ENCODE measurements at regions not wholly inside any gene's neighbourhood (a gene's known extent, or its start where the extent isn't known, plus 50 kb on each side); places are given as distances from the start of the nearest gene placed in this dataset.

DNA sequence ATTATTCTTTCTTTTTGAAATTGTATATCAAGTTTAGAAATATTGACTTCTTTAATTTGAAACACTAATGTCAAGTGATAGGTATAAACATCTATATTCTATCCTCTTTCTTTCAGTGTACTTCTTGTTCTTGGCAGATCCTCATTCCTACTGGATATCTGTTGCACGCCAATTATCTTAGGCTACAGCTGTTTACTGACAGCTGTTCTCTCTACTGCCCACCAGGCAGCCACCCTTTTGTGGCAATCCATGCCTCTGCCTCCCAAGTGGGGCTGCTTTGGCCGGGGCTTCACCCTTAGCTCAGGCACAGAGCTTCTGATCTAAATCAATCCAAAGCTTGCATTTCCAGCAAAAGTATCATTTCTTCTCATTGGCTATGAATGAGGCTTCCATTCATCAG lies 50.6 kb upstream of the ITSN2 start:
- Histone ChIP-seq H3K4me3 (ENCODE audit: low read depth, low read length, poor library complexity, severe bottlenecking) (no peak overlapping the region), H3K9me3 (ENCODE audit: low read depth, low read length, poor library complexity, severe bottlenecking) (no peaks in the 10 kb centered on the region), H3K27me3 (replicated peaks; ENCODE audit: insufficient read depth, low read depth, low read length, poor library complexity) (no peaks in the 10 kb centered on the region), H3K36me3 (ENCODE audit: insufficient read depth, low read length, poor library complexity, severe bottlenecking) (no peaks in the 10 kb centered on the region), H3K27ac (ENCODE audit: low read depth, low read length, poor library complexity, severe bottlenecking) (no peak overlapping the region), H3K4me1 (ENCODE audit: insufficient read depth, low read length, poor library complexity, severe bottlenecking) (peaks cover 3% of the 10 kb centered on the region)
- ChIA-PET POLR2A (ENCODE audit: low non-redundant PET) (no interaction called here), CTCF (interaction anchor here (0.6 to 3.3 kb wide), 3 partner anchors 417 to 718 kb away, joined by 3 to 16 read pairs (median 8); no protein-coding TSS in a partner anchor)
- no peak for TF ChIP-seq EZH2 (IDR thresholded peaks at IDR 0.05; ENCODE audit: borderline replicate concordance, low read depth, low read length, poor library complexity, severe bottlenecking)
- TF ChIP-seq, protein P1, sequence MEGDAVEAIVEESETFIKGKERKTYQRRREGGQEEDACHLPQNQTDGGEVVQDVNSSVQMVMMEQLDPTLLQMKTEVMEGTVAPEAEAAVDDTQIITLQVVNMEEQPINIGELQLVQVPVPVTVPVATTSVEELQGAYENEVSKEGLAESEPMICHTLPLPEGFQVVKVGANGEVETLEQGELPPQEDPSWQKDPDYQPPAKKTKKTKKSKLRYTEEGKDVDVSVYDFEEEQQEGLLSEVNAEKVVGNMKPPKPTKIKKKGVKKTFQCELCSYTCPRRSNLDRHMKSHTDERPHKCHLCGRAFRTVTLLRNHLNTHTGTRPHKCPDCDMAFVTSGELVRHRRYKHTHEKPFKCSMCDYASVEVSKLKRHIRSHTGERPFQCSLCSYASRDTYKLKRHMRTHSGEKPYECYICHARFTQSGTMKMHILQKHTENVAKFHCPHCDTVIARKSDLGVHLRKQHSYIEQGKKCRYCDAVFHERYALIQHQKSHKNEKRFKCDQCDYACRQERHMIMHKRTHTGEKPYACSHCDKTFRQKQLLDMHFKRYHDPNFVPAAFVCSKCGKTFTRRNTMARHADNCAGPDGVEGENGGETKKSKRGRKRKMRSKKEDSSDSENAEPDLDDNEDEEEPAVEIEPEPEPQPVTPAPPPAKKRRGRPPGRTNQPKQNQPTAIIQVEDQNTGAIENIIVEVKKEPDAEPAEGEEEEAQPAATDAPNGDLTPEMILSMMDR (conservative IDR thresholded peaks at IDR 0.05; ENCODE audit: low read depth, low read length) = no peak
- intact Hi-C loops (cut with micrococcal nuclease; ENCODE audit: unreplicated experiment) = loop anchor here (1.0 to 5.0 kb wide), 4 partner anchors 81 to 785 kb away; partner anchors contain the start of gene NCOA1
- no peak for DNase-seq (ENCODE audit: low spot score)
- no TSS peak for BruUV-seq (replicated peaks)

DNA sequence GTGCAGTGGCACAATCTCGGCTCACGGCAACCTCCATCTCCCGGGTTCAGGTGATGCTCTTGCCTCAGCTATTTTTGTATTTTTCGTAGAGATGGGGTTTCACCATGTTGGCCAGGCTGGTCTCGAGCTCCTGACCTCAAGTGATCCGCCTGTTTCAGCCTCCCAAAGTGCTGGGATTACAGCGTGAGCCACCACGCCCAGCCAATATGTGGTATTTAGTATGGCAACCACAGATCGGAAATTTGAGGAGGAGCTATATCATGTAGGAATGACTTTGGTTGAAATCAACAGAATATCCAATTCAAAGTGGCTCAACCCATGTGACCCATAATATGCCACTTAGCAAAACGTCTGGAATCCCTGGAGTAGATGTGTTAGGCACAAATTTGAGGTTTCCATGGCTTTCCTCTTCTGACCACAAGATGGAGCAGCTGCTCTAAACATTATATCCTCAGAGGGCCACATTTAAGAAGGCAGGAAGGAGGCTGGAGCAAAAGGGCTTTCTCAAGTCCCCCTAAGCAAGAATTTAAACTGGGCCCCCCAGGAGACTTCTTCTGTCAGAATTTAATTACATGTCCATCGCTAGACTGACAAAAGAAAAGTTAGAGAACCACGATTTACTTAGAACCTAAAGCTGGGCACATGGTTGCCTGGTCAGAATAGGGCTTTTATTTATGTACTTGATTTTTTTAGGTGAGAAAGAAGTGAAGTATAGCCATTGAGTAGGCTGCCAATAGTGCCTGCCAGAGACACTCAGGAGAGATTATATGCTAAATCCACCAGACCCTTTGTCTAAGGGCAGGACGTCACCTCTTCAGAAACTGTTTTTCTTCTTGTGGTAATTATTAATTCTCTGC lies 49.6 kb upstream of the ITSN2 start:
- intact Hi-C loops (cut with micrococcal nuclease; ENCODE audit: unreplicated experiment) = loop anchor here (1.0 to 5.0 kb wide), 4 partner anchors 82 to 786 kb away; partner anchors contain the start of gene NCOA1
- DNase-seq (ENCODE audit: low spot score) = peak; percentile 83
- peaks cover 3% of the 10 kb centered on the region for H3K4me1 ChIP-seq (ENCODE audit: insufficient read depth, low read length, poor library complexity, severe bottlenecking)
- TF ChIP-seq EZH2 (IDR thresholded peaks at IDR 0.05; ENCODE audit: borderline replicate concordance, low read depth, low read length, poor library complexity, severe bottlenecking) = no peak
- TF ChIP-seq, protein P1 (conservative IDR thresholded peaks at IDR 0.05; ENCODE audit: low read depth, low read length) = peak; percentile 87
- no peaks in the 10 kb centered on the region for H3K27me3 ChIP-seq (replicated peaks; ENCODE audit: insufficient read depth, low read depth, low read length, poor library complexity)
- H3K9me3 ChIP-seq (ENCODE audit: low read depth, low read length, poor library complexity, severe bottlenecking) = no peaks in the 10 kb centered on the region
- H3K4me3 ChIP-seq (ENCODE audit: low read depth, low read length, poor library complexity, severe bottlenecking) = no peak overlapping the region
- H3K36me3 ChIP-seq (ENCODE audit: insufficient read depth, low read length, poor library complexity, severe bottlenecking) = no peaks in the 10 kb centered on the region
- BruUV-seq (replicated peaks) = no TSS peak
- ChIA-PET CTCF (interaction anchor here (0.6 to 3.3 kb wide), 3 partner anchors 418 to 792 kb away, joined by 3 to 16 read pairs (median 4); no protein-coding TSS in a partner anchor), POLR2A (ENCODE audit: low non-redundant PET) (no interaction called here)
- no peak overlapping the region for H3K27ac ChIP-seq (ENCODE audit: low read depth, low read length, poor library complexity, severe bottlenecking)

All from A673 (cell line).